ENCODE measurements at regions not wholly inside any gene's neighbourhood (a gene's known extent, or its start where the extent isn't known, plus 50 kb on each side); places are given as distances from the start of the nearest gene placed in this dataset.

DNA sequence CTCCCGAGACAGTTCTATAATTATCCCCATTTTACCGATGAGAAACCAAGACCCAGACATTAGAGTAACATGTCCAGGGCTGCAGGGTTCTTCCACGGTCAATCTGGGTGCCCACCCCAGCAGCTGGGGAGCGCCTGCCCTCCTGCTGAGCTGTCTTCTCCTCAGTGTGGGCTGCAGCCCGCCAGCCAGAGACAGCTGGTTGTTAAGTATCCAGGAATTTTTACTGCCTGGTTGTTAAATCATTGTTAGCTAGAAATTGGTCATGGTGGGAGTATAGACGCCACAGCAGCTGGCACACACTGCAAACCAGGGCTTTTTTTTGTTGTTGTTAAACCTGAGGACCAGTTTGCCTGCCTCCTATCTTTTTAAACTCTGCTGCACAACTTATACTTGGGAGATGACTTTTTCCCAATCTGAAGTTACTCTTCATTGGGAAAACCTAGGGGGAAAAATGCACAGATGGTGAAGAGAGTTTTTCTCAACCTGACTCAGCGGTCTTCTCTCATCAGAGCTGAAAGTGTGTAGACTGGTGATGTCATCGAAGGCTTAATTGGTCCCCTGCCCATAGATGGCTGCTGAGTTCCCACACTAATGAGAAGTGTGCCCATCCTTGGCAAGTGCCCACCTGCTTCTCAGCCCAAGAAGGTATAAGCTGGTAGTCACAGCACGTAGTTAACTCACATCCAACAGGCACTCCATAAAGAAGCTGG lies 208.6 kb downstream of the DRD1 start:
- no peaks in the 10 kb centered on the region for H3K27me3 ChIP-seq (ENCODE audit: low read depth)
- no peaks in the 10 kb centered on the region for H3K36me3 ChIP-seq (replicated peaks)
- H3K4me3 ChIP-seq, result no peak overlapping the region
- H3K9me3 ChIP-seq, result no peaks in the 10 kb centered on the region
- in situ Hi-C loops (cut with MboI; ENCODE audit: low sequenced_read_pairs), result no loop called here
- H3K4me1 ChIP-seq, result no peaks in the 10 kb centered on the region
- DNase-seq (ENCODE audit: low spot score in 2 of 2), result no peak

DNA sequence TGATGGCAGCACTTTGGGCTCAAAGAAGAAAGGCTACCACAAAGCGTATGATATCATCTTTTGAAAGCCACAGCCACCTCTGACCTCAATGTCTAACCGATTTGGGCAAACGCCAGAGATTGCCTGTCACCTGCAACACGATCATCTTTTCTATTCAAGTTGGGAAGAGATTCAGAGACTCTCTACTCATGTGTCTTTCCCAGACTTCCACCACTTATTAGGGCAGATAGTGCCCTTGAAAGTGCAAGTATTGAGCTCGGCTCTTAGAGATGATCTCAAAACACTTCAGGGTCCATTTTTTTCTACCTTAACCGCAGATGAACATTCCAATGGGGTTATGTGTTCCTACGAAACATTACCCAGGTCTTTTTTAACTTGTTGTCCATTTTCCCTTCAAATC lies 213.7 kb downstream of the DRD1 start:
- H3K9me3 ChIP-seq, result no peaks in the 10 kb centered on the region

DNA sequence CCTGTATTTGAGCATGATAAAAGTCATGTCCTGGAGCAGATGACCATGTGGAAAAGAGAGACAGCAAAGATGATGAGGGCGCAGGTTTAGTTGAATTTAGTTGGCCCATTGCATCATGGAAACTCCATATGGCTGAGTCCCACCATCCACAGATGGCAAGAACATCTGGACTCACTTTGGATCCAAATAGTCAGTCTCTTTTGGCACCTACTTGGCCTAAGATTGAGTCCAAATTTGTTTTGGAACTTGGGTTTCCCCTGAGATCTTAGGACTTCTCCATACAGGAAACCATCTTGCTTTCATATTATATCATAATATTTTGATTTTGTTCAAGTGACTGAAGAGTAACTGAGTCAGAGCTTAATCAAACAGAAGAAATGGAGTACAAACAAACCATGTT lies 217.5 kb downstream of the DRD1 start:
- no peak for DNase-seq (ENCODE audit: low spot score in 2 of 2)
- Histone ChIP-seq H3K4me3 (no peak overlapping the region), H3K9me3 (no peaks in the 10 kb centered on the region), H3K36me3 (replicated peaks) (no peaks in the 10 kb centered on the region), H3K4me1 (no peaks in the 10 kb centered on the region), H3K27me3 (ENCODE audit: low read depth) (no peaks in the 10 kb centered on the region)
- in situ Hi-C loops (cut with MboI; ENCODE audit: low sequenced_read_pairs), result no loop called here

More for the DNA sequence above, 213.7 kb downstream of the DRD1 start:
- no peaks in the 10 kb centered on the region for H3K27me3 ChIP-seq (ENCODE audit: low read depth)
- no peak overlapping the region for H3K4me3 ChIP-seq
- H3K4me1 ChIP-seq, result no peaks in the 10 kb centered on the region
- no peaks in the 10 kb centered on the region for H3K36me3 ChIP-seq (replicated peaks)
- in situ Hi-C loops (cut with MboI; ENCODE audit: low sequenced_read_pairs), result no loop called here
- DNase-seq (ENCODE audit: low spot score in 2 of 2), result no peak

DNA sequence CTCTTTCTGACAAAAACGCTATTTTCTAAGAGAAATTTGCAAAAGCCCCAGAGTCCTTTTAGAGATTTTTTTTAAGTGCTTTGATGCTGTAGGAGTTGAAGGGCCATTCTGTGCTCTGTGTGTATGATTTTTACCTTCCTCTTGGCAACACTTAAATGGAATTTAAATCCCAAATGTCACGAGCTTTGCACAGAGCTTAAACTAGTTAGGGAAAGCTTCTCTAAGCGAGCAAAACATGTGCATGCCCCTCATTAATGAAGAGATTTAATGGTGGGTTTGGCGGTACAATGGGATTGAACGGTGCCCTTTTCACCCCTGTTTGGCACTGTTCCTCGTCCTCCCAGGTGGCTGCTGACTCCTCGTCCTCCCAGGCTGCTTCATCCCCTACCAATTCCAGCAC lies 220.7 kb downstream of the DRD1 start:
- no peak for DNase-seq (ENCODE audit: low spot score in 2 of 2)
- in situ Hi-C loops (cut with MboI; ENCODE audit: low sequenced_read_pairs), result no loop called here
- Histone ChIP-seq H3K4me1 (no peaks in the 10 kb centered on the region), H3K27me3 (ENCODE audit: low read depth) (no peaks in the 10 kb centered on the region), H3K36me3 (replicated peaks) (no peaks in the 10 kb centered on the region), H3K9me3 (no peaks in the 10 kb centered on the region), H3K4me3 (no peak overlapping the region)

DNA sequence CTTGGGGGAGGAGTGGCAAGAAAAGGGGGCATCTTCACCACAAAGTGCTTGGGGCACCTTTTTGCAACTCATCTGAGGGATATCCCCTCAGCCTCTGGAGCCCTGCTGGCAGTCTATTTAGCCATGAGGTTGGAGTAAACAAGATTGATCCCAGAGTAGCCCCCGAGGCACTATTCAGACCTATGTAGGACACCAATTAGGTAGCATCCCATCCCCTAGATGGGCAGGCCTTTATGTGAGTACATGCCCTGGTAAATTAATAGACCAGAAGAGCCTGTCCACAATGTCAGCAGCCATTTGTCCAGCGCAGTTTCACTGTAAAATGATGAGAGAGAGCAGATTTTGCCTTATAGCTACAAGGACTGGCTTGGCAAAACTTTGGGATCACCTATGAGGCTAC lies 221.4 kb downstream of the DRD1 start:
- Histone ChIP-seq H3K36me3 (replicated peaks) (no peaks in the 10 kb centered on the region), H3K27me3 (ENCODE audit: low read depth) (no peaks in the 10 kb centered on the region), H3K9me3 (no peaks in the 10 kb centered on the region), H3K4me3 (no peak overlapping the region), H3K4me1 (no peaks in the 10 kb centered on the region)
- no peak for DNase-seq (ENCODE audit: low spot score in 2 of 2)
- in situ Hi-C loops (cut with MboI; ENCODE audit: low sequenced_read_pairs), result no loop called here

DNA sequence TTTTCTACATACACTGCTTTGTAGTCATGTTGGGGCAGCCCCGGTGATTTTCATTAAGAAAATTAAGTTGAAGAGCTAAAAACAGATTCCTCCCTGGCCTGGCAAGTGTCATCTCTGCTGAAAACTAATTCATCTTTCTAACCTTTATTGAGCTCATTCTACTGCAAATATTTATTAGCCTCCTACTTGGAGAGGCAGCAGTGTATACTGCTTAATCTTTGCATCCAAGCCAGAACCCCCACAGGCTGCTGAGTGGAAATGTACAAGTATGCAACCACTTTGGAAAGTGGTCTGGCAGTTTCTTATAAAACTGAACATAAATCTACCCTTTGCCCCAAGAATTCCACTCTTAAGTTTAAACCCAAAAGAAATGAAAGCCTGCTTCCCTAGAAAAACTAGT lies 223.4 kb downstream of the DRD1 start:
- no peaks in the 10 kb centered on the region for H3K4me1 ChIP-seq
- H3K27me3 ChIP-seq (ENCODE audit: low read depth), result no peaks in the 10 kb centered on the region
- no peaks in the 10 kb centered on the region for H3K9me3 ChIP-seq
- no peaks in the 10 kb centered on the region for H3K36me3 ChIP-seq (replicated peaks)
- H3K4me3 ChIP-seq, result no peak overlapping the region
- in situ Hi-C loops (cut with MboI; ENCODE audit: low sequenced_read_pairs), result no loop called here
- DNase-seq (ENCODE audit: low spot score in 2 of 2), result no peak

DNA sequence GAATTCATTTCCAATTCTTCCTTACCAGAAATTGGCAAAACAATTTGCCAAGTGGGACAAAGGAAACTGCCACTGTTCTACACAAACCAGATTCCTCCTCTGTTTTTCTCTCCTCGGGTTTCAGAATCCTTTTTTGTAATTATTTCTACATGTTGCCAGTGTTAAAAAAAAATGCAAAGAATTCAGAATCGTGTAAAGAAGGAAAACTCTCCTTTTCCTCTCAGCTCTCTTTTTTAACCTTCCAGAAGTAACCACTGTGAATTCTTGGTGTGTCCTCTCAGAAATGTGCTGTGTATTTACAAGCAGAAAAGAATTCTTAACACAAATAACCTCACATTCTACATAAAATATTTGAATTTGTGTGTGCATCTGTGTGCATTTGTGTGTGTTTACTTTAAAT lies 224.6 kb downstream of the DRD1 start:
- no peak for DNase-seq (ENCODE audit: low spot score in 2 of 2)
- in situ Hi-C loops (cut with MboI; ENCODE audit: low sequenced_read_pairs), result no loop called here
- Histone ChIP-seq H3K9me3 (no peaks in the 10 kb centered on the region), H3K4me3 (no peak overlapping the region), H3K27me3 (ENCODE audit: low read depth) (no peaks in the 10 kb centered on the region), H3K4me1 (no peaks in the 10 kb centered on the region), H3K36me3 (replicated peaks) (no peaks in the 10 kb centered on the region)

DNA sequence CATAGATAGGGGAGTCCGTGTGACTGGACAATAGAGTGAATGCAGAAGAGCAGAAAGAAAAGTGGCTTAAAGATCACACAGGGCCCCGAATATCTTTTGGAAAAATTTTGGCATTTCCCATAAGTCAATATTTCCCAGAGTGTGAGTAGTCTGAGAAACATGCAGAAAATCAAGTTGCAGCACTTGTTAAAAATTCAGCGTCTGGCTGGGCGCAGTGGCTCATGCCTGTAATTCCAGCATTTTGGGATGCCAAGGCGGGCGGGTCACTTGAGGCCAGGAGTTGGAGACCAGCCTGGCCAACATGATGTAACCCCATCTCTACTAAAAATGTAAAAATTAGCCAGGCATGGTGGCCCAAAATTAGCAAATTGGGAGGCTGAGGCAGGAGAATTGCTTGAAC lies 227.0 kb downstream of the DRD1 start:
- in situ Hi-C loops (cut with MboI; ENCODE audit: low sequenced_read_pairs), result no loop called here

DNA sequence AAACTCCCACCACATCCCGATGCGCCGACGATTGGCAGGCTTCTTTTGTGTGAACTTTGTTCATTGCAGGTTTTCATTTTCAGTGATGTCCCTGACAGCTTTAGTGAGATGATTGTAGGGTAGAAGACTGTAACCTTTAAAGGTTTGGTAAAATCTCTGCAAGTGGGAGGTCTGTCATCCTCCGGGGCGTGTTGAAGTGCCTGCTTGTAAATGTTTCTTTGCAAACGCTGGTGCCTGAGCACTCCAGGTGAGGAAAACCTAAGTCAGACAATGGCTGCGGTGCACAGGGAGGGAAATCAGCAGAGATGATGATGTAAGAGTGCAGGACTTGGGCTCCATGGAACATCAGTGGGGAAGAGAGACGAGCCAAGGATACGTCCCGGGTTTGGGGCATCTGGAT lies 228.1 kb downstream of the DRD1 start:
- DNase-seq (ENCODE audit: low spot score in 2 of 2), result no peak
- H3K4me1 ChIP-seq, result no peaks in the 10 kb centered on the region
- H3K27me3 ChIP-seq (ENCODE audit: low read depth), result no peaks in the 10 kb centered on the region
- H3K4me3 ChIP-seq, result no peak overlapping the region
- in situ Hi-C loops (cut with MboI; ENCODE audit: low sequenced_read_pairs), result no loop called here
- H3K36me3 ChIP-seq (replicated peaks), result no peaks in the 10 kb centered on the region
- no peaks in the 10 kb centered on the region for H3K9me3 ChIP-seq

More for the DNA sequence above, 227.0 kb downstream of the DRD1 start:
- H3K9me3 ChIP-seq, result no peaks in the 10 kb centered on the region
- H3K4me3 ChIP-seq, result no peak overlapping the region
- no peaks in the 10 kb centered on the region for H3K4me1 ChIP-seq
- H3K27me3 ChIP-seq (ENCODE audit: low read depth), result no peaks in the 10 kb centered on the region
- no peak for DNase-seq (ENCODE audit: low spot score in 2 of 2)
- no peaks in the 10 kb centered on the region for H3K36me3 ChIP-seq (replicated peaks)

DNA sequence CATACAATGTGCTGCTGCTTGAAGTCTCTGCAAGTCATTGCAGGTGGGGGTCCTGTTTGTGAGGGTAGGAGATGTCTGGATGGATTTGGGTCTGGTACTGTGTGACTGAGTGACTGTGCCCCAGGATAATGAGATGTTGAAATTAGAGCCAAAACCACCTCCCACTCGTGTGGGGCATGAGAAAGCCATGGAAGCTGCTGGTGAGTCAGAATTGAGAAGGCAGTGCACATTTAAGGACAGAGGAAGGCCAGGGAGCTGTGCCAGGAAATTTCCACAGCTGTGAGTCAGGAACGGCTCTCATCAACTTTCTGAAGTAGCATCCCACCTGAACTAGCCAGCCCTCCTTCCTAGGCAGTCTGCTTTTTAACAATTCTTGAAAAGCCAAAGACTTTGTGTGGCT lies 229.8 kb downstream of the DRD1 start:
- H3K36me3 ChIP-seq (replicated peaks), result no peaks in the 10 kb centered on the region
- H3K27me3 ChIP-seq (ENCODE audit: low read depth), result no peaks in the 10 kb centered on the region
- DNase-seq (ENCODE audit: low spot score in 2 of 2), result no peak
- in situ Hi-C loops (cut with MboI; ENCODE audit: low sequenced_read_pairs), result no loop called here
- H3K9me3 ChIP-seq, result no peaks in the 10 kb centered on the region
- H3K4me1 ChIP-seq, result no peaks in the 10 kb centered on the region
- H3K4me3 ChIP-seq, result no peak overlapping the region

DNA sequence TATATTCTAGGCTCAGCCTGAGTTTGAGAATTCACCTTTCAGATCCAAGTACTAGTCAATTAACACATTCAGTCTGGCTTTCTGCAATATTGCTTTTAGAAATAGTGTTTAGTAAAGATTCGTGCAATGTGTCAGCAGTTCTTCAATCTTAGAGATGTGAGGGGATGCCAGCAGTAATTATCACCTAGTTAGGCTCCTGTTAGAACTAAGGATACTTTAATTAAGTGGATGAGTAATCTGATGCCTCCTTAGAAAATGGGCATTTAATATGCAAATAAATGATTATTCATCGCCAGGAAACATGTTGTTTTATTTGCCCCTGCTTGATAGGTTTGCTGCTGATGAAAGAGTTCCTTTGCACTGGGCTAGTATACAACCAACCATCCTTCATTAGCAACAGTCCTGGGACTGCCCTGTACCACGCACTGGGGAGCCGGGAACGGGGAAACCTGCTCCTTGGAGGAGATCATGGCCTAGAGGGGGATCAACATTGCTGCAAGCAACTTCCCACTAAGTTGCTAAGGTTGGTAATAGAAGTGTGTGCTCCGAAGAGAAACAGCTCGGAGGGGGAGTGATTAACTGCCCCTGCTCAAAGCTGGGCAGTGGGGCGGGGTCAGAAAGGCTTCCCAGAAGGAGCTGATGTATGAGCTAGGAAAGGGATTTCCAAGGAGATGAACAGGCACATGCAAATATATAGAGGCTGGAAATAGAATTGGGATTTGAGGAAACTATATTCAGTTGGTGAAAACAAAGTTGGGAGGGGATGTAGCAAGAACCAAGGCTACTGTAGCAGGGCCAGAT lies 231.8 kb downstream of the DRD1 start:
- no peak for DNase-seq (ENCODE audit: low spot score in 2 of 2)
- in situ Hi-C loops (cut with MboI; ENCODE audit: low sequenced_read_pairs), result no loop called here
- Histone ChIP-seq H3K4me1 (no peaks in the 10 kb centered on the region), H3K36me3 (replicated peaks) (no peaks in the 10 kb centered on the region), H3K27me3 (ENCODE audit: low read depth) (no peaks in the 10 kb centered on the region), H3K9me3 (no peaks in the 10 kb centered on the region), H3K4me3 (no peak overlapping the region)

DNA sequence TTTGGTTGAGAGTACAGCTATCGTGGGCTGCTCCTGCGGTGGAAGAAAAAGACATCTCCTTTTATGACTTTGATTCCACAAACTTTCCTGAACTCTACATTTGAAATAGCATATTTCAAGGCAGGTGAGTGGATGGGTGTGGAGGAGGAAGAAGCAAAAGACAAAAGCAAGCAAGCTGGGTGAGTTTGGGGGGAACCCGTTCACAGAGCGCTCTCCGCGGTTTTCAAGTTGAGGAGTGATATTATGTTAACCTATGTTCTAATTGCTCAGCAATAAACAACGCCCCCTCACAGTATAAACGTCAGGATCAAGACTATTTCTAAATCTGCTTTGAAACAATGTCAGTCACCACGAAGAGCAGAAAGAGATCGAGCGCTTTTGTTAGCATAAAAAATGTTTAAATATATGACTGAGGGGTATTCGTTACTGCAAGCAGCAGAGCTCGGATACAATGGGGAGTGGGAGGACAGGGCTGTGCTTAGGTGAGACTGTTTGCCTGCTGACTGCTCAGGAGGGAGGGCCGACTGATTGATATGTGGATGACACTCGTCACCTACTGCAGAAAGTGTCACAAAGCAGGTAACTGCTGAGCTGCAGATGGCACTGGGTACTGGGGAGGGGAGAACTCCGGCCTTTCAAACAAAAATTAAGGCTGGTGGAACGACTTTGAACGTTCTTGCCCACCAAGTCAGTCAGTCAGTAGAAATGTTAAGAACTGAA lies 236.5 kb downstream of the DRD1 start:
- Histone ChIP-seq H3K36me3 (replicated peaks) (no peaks in the 10 kb centered on the region), H3K4me3 (no peak overlapping the region), H3K27me3 (ENCODE audit: low read depth) (no peaks in the 10 kb centered on the region), H3K4me1 (no peaks in the 10 kb centered on the region), H3K9me3 (no peaks in the 10 kb centered on the region)
- in situ Hi-C loops (cut with MboI; ENCODE audit: low sequenced_read_pairs), result no loop called here
- DNase-seq (ENCODE audit: low spot score in 2 of 2), result no peak

DNA sequence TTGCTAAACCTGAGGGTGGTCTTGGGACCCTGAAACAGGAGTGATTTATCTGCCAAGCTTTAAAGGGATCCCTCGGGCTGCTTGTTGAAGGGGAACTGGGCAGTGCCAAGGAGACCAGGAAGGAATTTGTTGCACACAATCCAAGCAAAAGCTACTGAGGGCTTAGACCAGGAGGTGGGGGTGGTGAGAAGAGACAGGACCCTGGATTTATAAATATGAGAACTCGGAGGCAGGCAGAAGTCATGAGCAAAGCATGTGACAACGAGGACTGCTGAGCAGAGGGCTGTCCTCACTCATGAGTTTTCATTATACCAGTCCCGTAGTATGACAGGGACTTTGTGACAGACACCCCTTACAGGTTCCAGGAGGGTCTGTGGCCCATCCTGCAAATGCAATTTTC lies 237.3 kb downstream of the DRD1 start:
- DNase-seq (ENCODE audit: low spot score in 2 of 2), result no peak
- Histone ChIP-seq H3K27me3 (ENCODE audit: low read depth) (no peaks in the 10 kb centered on the region), H3K9me3 (no peaks in the 10 kb centered on the region), H3K36me3 (replicated peaks) (no peaks in the 10 kb centered on the region), H3K4me1 (no peaks in the 10 kb centered on the region), H3K4me3 (no peak overlapping the region)
- in situ Hi-C loops (cut with MboI; ENCODE audit: low sequenced_read_pairs), result no loop called here

DNA sequence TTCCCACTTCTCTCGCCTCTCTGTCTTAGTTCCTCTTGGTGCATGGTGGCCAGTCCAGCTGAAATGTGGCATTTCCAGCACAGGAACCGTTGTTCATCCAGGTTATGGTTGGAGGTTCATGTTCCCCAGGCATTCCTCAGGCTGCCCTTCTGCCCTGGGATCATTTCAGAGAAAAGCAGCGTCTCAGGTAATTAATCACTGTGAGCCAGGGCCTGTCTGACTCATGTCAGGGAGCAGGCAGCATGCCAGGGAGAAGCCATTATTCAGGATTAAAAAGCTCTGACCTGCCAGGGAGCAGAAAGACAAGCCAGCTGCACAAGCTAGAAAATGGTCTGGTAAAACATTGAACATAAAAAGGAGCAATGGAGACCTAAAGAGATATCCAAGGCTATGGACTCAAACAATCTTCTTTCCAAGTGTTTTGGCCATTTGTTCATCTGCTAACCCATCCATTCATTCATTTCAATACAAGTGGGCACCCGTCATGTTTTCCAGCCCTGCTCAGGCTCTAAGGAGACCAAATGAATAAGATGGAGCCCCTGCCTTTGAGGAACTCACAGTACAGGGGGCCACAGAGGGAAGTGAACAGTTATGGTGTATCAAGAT lies 241.4 kb downstream of the DRD1 start:
- Histone ChIP-seq H3K27me3 (ENCODE audit: low read depth) (peaks cover 3% of the 10 kb centered on the region; the same call in 1 of the 2 replicates), H3K9me3 (no peaks in the 10 kb centered on the region), H3K36me3 (replicated peaks) (no peaks in the 10 kb centered on the region), H3K4me1 (no peaks in the 10 kb centered on the region), H3K4me3 (no peak overlapping the region)
- peak in 1 of 2 experiments; percentile 12 for DNase-seq (ENCODE audit: low spot score in 2 of 2)
- in situ Hi-C loops (cut with MboI; ENCODE audit: low sequenced_read_pairs), result no loop called here

Measured in HAP-1 (cell line).